NCI-H2227 (cell line): ENCODE measurements at regions not wholly inside any gene's neighbourhood (a gene's known extent, or its start where the extent isn't known, plus 50 kb on each side); places are given as distances from the start of the nearest gene placed in this dataset.

ENCODE experiments used
- DNase-seq: peaks from one replicate; lab custom pipeline; 2025; ENCODE audit not compliant: unreplicated experiment; lab: John Stamatoyannopoulos, UW

DNA sequence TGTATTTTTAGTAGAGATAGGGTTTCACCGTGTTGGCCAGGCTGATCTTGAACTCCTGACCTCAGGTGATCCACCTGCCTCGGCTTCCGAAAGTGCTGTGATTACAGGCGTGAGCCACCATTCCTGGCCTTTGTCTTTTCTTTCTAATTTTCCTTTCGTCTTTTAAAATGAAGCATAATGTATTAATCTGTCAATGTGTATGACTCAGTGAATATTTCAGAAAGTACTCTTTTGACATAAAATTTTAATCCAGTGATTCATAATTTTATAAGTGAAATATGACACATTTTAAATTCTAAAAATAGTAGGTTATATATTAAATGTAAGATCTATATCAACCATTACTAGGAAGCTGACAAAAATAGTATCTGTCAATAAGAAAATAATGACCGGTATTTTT, 1059.0 kb upstream of the PRMT6 start:
- DNase-seq = no peak

- no peak for DNase-seq
These were observed 1034.1 kb upstream of the PRMT6 start for GRCh38 chr1:106022312-106022902.

- no peak for DNase-seq
These were observed 1028.6 kb upstream of the PRMT6 start for GRCh38 chr1:106027871-106028270.

GRCh38 chr1:106037526-106037925, 1018.9 kb upstream of the PRMT6 start:
- DNase-seq = no peak

DNA sequence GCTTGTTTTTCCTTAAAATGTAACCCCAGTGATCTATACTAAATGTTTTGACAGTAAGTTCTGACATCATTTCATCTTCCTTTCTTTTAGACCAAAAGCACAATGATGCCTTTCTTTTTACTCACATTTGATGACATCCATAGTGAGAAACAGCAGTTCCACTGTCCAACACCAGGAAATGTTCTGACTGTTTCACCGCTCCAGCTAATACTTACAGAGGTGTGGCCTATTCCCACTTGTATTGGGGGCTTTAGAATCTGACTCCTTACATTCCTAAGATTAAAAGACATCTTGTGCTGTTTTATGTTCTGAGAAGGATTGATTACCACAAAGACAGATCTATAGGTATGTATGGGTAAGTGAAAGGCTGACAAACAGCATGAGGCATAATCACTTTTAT, 1018.2 kb upstream of the PRMT6 start:
- DNase-seq = no peak

- DNase-seq = no peak
These were observed 1012.5 kb upstream of the PRMT6 start for GRCh38 chr1:106043971-106044370.

- no peak for DNase-seq
These were observed 1009.3 kb upstream of the PRMT6 start for GRCh38 chr1:106047210-106047609.

GRCh38 chr1:106049595-106049994, 1006.9 kb upstream of the PRMT6 start:
- no peak for DNase-seq

DNA sequence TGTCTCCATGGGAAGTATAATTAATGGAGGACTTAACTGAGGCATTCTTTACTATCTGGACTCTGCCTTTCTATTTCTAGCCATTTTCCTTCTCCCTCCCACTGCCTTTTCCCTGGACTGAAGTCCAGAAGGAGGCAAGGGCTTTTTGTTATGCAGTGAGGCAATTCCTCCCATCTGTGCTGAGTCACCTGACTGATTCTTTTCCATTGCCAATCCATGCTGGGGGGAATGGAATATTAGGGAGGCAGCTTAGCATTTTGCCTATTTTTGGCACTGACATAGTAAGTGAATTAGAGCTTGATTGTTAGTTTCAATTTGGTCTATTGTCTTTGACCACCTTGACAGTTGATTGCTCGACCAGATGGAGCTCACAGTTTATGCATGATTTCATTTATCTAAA, 1000.6 kb upstream of the PRMT6 start:
- DNase-seq = no peak

DNA sequence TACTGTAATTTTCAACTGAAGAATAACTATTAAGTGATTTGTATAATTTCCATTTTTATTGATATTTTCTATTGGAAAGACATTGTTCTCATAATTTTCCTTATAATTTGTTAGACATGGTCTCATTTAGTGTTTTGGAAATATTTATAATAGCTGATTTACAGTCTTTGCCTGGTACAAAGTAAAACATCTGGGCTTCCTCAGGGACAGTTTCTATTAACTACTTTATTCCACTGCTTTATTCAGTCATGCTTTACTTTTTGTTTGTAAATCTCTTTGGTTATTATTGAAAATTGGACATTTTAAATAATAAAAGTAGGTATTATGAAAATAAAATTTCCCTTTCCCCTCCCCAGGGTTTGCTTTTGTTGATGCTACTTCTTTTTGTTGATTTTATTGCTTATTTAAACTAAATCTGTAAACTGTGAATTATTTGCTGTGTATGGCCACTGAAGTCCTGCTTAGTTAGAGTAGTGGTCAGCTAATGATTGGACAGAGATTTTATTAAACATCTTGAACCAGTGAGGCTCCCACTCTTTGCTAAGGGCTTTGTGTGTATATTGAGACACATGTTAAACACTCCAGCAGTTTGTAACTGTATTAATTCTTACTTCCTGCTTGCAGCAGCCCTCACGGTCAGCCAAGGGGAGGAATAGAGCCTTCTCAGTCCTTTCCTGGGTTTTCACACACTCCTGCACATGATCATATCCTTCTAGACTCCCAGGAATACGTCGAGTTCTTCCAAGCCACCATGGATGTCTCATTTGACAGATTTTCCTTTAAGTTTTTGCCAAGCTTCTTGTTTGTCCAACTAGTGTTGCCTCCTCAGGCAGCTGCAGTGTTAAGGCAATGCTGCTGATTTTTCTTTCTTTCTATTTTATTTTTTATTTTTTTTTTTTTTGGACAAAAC, 994.6 kb upstream of the PRMT6 start:
- DNase-seq = no peak

DNA sequence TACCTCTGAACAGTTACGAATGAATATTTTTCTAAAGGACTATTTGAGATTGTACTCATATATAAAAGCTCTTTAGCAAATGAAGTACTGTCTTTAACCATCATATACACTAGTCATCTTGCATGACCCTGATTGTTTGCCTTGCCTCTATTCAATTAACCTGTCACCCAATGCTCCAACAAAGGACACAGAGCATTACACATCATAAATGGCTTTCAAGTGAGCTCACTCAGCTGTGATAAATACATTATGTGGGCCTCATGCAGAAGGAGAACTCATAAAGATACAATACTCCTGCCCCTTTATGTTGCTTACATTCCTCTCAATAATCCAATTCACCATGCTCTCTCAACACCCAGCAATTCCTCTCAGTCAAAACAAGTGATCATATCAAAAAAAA, 993.0 kb upstream of the PRMT6 start:
- DNase-seq = no peak

GRCh38 chr1:106072909-106073600, 983.4 kb upstream of the PRMT6 start:
- no peak for DNase-seq

- no peak for DNase-seq
These were observed 975.7 kb upstream of the PRMT6 start for GRCh38 chr1:106080608-106081325.

GRCh38 chr1:106111044-106111443, 945.4 kb upstream of the PRMT6 start:
- no peak for DNase-seq

DNA sequence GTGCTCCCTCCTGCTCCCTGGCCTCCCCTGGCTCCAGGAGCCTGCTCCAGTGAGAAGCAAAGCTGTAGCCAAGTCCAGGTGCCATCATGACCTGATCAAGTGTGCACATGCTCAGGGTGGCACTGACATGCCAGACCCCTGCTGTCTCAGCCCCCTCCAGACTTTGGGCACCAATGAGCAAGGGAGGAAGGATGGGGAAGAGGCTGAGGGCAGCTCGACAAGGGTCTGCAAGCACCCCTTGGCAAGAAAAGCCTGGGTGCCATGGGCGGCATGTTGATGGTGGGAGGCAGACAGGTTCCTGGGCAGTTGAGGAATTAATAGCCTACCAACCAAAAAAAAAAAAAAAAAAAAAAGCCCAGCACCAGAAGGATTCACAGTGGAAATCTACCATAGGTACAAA, 942.6 kb upstream of the PRMT6 start:
- no peak for DNase-seq

- no peak for DNase-seq
These were observed 935.7 kb upstream of the PRMT6 start for GRCh38 chr1:106120789-106121188.

GRCh38 chr1:106121728-106122127, 934.7 kb upstream of the PRMT6 start:
- no peak for DNase-seq

DNA sequence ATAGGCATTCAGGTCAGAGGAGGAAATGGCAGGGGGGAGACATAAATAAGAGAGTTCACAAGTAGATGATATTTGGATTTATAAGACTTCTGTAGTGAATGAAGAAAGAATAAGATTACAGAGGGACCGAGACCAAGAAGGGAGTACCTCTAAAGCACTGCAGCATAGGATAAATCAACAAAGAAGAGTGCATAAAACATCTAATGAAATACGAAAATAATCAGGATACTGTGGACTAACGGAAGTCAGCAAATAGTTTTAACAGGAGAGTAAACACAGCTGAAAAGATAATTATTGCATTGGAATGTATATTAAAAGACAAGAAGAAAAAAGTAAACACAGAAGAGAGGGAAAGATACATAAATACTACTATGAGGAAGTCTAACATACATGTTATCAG, 921.9 kb upstream of the PRMT6 start:
- no peak for DNase-seq

DNA sequence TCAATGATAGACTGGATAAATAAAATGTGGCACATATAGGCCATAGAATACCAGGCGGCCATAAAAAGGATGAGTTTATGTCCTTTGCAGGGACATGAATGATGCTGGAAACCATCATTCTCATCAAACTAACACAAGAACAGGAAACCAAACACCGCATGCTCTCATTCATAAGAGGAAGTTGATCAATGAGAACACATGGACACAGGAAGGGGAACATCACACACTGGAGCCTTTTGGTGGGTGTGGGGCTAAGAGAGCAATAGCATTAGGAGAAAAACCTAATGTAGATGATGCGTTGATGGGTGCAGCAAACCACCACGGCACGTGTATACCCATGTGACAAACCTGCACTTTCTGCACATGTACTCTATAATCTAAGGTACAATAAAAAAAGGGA, 883.4 kb upstream of the PRMT6 start:
- no peak for DNase-seq

GRCh38 chr1:106178791-106179190, 877.7 kb upstream of the PRMT6 start:
- no peak for DNase-seq

- no peak for DNase-seq
These were observed 874.6 kb upstream of the PRMT6 start for GRCh38 chr1:106181866-106182265.
